Mammary epithelial cell (primary cell): ENCODE measurements at regions not wholly inside any gene's neighbourhood (a gene's known extent, or its start where the extent isn't known, plus 50 kb on each side); places are given as distances from the start of the nearest gene placed in this dataset.
"Not testable (repeated sequence)": the region's sequence is repeated elsewhere in the genome, so short reads cannot be mapped to it uniquely, and the experiment has no call there.

Experiments used
- CTCF ChIP-seq, 2 donors: IDR thresholded peaks in 1 of 2; conservative IDR thresholded peaks in 1 of 2; 2 replicates each; pipeline ENCODE4 v1.5.1; 2011 to 2012; ENCODE audit warnings: inconsistent platforms in 2 of 2, low read length in 2 of 2, mild to moderate bottlenecking in 2 of 2, control low read depth in 1 of 2, low read depth in 1 of 2; ENCODE audit not compliant: insufficient read depth in 1 of 2; ENCODE audit errors: extremely low read depth in 1 of 2
- EZH2 ChIP-seq: IDR thresholded peaks from 2 replicates; pipeline ENCODE4 v1.6.1; 2012; ENCODE audit warnings: low read length, inconsistent platforms, borderline replicate concordance

- not testable (repeated sequence) for TF ChIP-seq CTCF (conservative IDR thresholded peaks at IDR 0.05 in 1 of 2, IDR thresholded peaks at IDR 0.05 in 1 of 2; ENCODE audit: extremely low read depth in 1 of 2, insufficient read depth in 1 of 2, low read depth in 1 of 2, low read length in 2 of 2); EZH2
These were observed 56.3 kb downstream of the ILRUN start for GRCh38 chr6:34640074-34640849.
